ENCODE measurements at regions not wholly inside any gene's neighbourhood (a gene's known extent, or its start where the extent isn't known, plus 50 kb on each side); places are given as distances from the start of the nearest gene placed in this dataset.

DNA sequence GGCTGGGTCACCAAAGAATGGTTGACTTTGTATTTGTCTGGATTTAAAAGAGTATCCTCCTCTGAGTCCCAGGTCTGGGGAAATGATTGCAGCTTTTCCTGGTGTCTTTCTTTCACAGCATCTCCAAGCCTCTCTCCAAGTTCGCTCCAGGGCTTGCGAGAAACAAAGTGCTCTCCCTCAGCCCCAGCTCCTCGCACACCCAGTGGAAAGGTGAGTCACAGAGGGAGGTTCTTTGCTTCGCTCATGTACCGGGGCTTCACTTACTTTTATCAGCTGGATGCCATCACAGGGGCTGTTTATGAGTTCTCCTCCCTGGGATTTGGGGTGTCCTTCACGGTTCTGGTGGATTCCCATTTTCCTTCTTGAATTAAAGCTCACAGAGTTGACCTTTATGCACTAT lies 252.2 kb upstream of the PLPP4 start:
- TF ChIP-seq POLR2A (IDR thresholded peaks at IDR 0.05) = no peak
- TF ChIP-seq, protein P1, sequence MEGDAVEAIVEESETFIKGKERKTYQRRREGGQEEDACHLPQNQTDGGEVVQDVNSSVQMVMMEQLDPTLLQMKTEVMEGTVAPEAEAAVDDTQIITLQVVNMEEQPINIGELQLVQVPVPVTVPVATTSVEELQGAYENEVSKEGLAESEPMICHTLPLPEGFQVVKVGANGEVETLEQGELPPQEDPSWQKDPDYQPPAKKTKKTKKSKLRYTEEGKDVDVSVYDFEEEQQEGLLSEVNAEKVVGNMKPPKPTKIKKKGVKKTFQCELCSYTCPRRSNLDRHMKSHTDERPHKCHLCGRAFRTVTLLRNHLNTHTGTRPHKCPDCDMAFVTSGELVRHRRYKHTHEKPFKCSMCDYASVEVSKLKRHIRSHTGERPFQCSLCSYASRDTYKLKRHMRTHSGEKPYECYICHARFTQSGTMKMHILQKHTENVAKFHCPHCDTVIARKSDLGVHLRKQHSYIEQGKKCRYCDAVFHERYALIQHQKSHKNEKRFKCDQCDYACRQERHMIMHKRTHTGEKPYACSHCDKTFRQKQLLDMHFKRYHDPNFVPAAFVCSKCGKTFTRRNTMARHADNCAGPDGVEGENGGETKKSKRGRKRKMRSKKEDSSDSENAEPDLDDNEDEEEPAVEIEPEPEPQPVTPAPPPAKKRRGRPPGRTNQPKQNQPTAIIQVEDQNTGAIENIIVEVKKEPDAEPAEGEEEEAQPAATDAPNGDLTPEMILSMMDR (IDR thresholded peaks at IDR 0.05) = no peak

All from thyroid gland (tissue), 4 donors.